ENCODE measurements at regions not wholly inside any gene's neighbourhood (a gene's known extent, or its start where the extent isn't known, plus 50 kb on each side); places are given as distances from the start of the nearest gene placed in this dataset.
A peak's percentile ranks its signal among the peaks of the same experiment; 100 is the strongest.

GRCh38 chr2:105571445-105571987, 172.7 kb upstream of the FHL2 start:
- no peak for DNase-seq (ENCODE audit: low read depth in 2 of 2)

- no peak for DNase-seq (ENCODE audit: low read depth in 2 of 2)
These were observed 171.9 kb upstream of the FHL2 start for GRCh38 chr2:105570757-105571156.

- no peak for DNase-seq (ENCODE audit: low read depth in 2 of 2)
These were observed 171.5 kb upstream of the FHL2 start for GRCh38 chr2:105570326-105570725.

- DNase-seq (ENCODE audit: low read depth in 2 of 2) = no peak
These were observed 170.8 kb upstream of the FHL2 start for GRCh38 chr2:105569606-105570005.

DNA sequence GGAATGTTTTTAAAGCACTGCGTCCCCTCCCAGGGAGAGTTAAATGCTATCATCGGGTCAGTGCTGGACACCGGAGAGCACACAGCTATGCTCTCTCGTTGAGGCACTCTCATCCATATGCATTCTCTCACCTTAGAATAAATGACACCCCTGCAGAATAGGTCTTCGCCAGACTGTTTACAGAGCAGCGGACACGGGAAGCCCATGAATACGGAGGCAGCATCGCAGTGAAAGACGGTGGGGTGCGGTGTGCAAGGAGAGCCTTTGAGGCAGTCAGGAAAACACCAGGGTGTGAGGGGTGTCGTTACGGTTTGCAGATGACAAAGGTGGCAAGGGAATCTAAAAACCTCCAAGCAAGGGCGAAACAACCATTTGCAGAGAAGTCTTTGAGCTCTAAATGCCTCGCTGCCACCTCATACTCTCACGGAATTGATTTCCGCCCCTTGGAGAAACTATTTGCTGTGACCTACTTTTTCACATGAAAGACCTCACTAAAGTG, 169.2 kb upstream of the FHL2 start:
- no peak for DNase-seq (ENCODE audit: low read depth in 2 of 2)

DNA sequence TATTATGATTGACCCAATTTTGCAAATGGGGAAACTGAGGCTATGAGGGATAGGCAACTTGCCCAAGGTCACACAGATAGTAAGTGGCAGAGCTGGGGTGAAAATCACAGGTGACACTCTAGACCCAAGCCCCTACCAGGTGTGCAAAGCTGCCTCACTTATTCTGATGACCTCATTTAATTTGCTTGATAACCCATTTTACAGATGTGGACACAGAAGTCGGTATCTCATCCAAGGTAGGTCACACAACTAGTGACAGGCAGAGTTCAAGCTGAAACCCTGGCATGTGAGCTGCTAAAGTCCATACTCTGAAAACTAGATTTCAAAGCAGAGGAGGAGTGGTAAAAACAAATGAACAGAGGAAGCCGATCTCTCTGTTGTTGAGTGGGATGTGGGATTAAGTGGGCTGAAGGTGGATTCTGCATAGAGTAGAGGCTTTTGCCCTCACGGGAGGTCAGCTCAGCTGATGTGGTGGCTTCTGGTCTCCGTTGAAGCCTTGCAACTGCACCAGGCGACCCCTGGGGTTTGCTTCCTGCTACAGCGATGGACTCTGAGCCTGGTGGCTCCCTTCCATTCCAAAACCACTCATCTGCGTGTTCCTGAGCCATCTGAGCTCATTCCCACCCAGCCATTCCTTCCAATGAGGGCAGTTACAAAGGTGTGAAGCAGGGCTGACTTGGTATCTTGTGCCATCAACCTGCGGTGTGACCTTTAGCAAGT, 164.3 kb upstream of the FHL2 start:
- no peak for DNase-seq (ENCODE audit: low read depth in 2 of 2)

- no peak for DNase-seq (ENCODE audit: low read depth in 2 of 2)
These were observed 162.6 kb upstream of the FHL2 start for GRCh38 chr2:105561401-105561800.

- no peak for DNase-seq (ENCODE audit: low read depth in 2 of 2)
These were observed 161.3 kb upstream of the FHL2 start for GRCh38 chr2:105560157-105560556.

DNA sequence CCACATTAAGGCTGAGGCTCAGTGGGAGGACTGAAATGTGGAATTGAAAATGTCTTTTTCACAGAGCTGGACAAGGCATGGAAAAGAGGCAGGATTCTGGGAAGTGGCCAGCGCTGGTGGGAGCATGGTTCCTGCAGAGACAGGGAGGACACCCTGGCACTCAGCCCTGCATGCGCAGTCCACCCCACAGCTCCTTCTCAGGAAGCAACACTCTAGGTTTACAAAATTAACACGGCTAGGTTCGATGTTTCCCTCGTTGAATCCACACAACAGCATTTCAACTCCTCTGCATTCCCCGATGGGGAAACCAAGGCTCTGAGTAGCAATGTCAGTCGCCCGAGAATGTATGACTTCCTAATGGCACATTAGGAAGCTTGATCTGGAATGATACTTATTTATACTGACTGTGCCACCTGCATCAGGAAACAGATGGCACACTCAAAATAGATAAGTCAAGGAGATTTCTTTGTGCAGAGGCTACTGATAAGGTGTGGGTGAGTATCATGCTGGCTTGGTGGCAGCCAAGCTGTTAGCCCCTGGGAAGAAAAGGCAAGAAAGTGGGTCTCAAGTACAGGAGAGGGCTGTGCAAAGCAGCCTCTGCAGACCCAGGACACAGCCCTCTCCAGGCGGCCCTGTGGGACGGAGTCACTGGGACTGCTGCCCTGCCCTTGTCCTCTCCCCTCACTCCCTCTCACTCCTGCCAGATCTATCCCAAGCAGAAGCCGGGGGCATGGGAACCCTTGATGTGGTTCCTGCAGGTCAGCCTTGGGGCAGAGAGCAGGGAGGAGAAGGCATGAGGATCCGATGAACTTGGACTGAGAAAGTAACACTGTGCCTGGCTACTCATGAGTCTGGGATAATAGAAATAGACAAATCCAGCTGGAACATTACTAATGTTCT, 158.4 kb upstream of the FHL2 start:
- no peak for DNase-seq (ENCODE audit: low read depth in 2 of 2)

- no peak for DNase-seq (ENCODE audit: low read depth in 2 of 2)
These were observed 157.5 kb upstream of the FHL2 start for GRCh38 chr2:105556366-105556765.

GRCh38 chr2:105554235-105554634, 155.4 kb upstream of the FHL2 start:
- DNase-seq (ENCODE audit: low read depth in 2 of 2) = no peak

DNA sequence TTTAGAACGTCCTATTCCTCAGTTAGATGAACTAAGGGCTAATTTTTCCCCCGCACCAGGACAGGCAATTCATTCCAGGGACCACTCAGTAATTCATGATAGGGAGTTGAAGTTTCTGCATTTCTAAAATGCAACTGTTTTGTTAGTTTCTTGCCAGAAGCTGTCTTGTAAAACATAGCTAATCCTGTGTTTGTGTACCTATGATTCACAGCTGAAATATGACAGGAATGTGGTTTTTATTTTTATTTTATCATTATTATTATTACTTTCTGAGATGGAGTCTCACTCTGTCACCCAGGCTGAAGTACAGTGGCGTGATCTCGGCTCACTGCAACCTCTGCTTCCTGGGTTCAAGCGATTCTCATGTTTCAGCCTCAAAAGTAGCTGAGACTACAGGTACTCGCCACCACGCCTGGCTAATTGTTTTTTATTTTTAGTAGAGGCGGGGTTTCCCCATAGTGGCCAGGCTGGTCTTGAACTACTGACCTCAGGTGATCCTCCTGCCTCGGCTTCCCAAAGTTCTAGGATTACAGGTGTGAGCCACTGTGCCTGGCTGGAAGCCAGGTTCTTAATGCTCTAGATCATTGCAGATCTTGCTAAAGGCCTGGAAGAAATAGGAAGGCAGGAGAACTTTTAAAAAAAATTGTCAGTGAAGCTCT, 154.8 kb upstream of the FHL2 start:
- DNase-seq (ENCODE audit: low read depth in 2 of 2) = no peak

DNA sequence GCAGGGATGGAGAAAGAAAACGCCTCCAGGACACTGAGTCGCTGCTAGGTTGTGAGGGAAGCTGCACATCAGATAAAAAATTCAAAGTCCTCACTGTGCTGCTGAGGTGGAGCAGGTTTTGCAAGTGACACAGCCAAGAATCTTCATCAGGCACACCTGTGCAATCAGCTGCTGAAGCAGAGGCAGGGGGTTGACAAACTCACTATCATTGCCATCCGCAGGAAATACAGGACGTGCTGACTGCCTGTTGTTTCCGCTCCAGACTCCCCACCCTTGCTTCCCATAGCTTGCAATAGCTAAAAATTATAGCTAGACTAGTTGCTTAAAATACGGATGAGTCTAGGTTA, 147.8 kb upstream of the FHL2 start:
- DNase-seq (ENCODE audit: low read depth in 2 of 2) = no peak

- DNase-seq (ENCODE audit: low read depth in 2 of 2) = peak; percentile 28 to 42
These were observed 147.1 kb upstream of the FHL2 start for GRCh38 chr2:105545730-105546627.

- DNase-seq (ENCODE audit: low read depth in 2 of 2) = no peak
These were observed 145.9 kb upstream of the FHL2 start for GRCh38 chr2:105544591-105545377.

DNA sequence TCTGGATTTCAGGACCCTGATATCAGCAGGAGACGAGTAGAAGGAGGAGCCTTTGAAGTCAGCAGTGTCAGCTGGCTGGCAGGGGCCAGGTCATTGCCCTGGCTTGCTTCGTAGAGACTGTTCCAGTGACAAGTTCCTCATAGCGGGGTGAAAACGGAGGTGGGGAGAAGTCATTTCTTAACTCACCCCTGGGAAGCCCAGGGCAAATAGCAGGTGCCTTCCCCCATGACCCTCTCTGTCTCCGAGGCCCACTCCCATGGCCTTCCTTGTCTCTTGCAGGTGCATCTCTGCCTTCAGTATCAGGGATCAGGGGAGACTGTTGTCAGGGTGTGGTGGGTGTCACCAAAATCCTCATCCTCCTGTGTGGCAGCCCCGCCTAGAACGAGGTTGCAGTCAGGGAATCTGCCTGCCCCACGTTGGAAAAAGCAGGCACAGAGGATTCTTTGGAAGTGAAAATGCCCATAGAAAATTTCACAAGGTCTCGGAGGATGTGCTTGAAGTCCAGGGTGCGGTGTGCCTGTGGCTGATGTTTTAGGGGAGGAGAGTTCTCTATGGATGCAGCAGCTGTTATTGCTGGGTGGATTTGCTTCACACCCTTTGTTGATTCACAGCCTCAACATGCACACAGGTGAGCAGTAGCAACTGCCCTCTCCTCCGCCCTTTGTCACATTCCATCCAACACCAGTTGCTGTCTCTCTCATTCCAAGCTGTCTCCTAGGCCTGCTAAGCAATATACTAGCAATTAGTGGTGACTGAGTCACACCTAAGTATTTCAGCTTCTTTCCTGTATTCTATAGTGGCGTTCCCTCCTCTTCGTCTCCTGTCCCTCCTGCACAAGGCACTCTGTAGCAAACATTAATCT, 142.6 kb upstream of the FHL2 start:
- DNase-seq (ENCODE audit: low read depth in 2 of 2) = no peak

- DNase-seq (ENCODE audit: low read depth in 2 of 2) = no peak
These were observed 141.8 kb upstream of the FHL2 start for GRCh38 chr2:105540642-105541041.

DNA sequence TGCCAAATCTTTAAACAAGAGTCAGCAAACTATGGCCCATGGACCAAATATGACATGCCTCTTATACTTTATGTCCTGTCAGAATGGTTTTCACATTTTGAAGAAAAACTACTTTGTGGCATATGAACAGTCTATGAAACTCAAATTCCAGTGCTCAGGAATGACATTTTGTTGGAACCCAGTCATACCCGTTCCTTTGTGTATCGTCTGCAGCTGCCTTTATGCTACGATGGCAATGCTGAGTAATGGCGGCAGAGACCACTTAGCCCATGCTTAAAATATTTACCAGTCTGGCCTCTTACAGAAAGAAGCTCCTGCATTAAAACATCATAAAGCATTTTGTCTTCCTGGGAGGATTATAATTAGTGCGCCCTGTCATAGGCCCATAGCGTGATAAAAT, 140.5 kb upstream of the FHL2 start:
- no peak for DNase-seq (ENCODE audit: low read depth in 2 of 2)

- no peak for DNase-seq (ENCODE audit: low read depth in 2 of 2)
These were observed 140.0 kb upstream of the FHL2 start for GRCh38 chr2:105538840-105539239.
